ENCODE measurements at regions not wholly inside any gene's neighbourhood (a gene's known extent, or its start where the extent isn't known, plus 50 kb on each side); places are given as distances from the start of the nearest gene placed in this dataset.

GRCh38 chr7:13581097-13581496 is 408.4 kb downstream of the ETV1 start:
- TF ChIP-seq POLR2AphosphoS5 (IDR thresholded peaks at IDR 0.05; ENCODE audit: low read depth, low read length) = no peak
- no peak for TF ChIP-seq TAF1 (IDR thresholded peaks at IDR 0.05; ENCODE audit: borderline replicate concordance, insufficient read depth, low read length)
- no peak for TF ChIP-seq REST (IDR thresholded peaks at IDR 0.05; ENCODE audit: insufficient read depth in 1 of 2, low read depth in 2 of 2, low read length in 2 of 2)
- TF ChIP-seq FOXP2 (optimal IDR thresholded peaks at IDR 0.05; ENCODE audit: borderline replicate concordance, extremely low read depth, extremely low read length, insufficient read depth) = no peak
- no peak for TF ChIP-seq SIN3A (IDR thresholded peaks at IDR 0.05; ENCODE audit: borderline replicate concordance, insufficient read depth, low read length)

- TF ChIP-seq FOXP2 (optimal IDR thresholded peaks at IDR 0.05; ENCODE audit: borderline replicate concordance, extremely low read depth, extremely low read length, insufficient read depth) (no peak), TAF1 (IDR thresholded peaks at IDR 0.05; ENCODE audit: borderline replicate concordance, insufficient read depth, low read length) (no peak), SIN3A (IDR thresholded peaks at IDR 0.05; ENCODE audit: borderline replicate concordance, insufficient read depth, low read length) (no peak), REST (IDR thresholded peaks at IDR 0.05; ENCODE audit: insufficient read depth in 1 of 2, low read depth in 2 of 2, low read length in 2 of 2) (no peak), POLR2AphosphoS5 (IDR thresholded peaks at IDR 0.05; ENCODE audit: low read depth, low read length) (no peak)
Measured at GRCh38 chr7:13593854-13594253, 395.6 kb downstream of the ETV1 start.

GRCh38 chr7:13602036-13602435 is 387.4 kb downstream of the ETV1 start:
- TF ChIP-seq SIN3A (IDR thresholded peaks at IDR 0.05; ENCODE audit: borderline replicate concordance, insufficient read depth, low read length) (no peak), FOXP2 (optimal IDR thresholded peaks at IDR 0.05; ENCODE audit: borderline replicate concordance, extremely low read depth, extremely low read length, insufficient read depth) (no peak), REST (IDR thresholded peaks at IDR 0.05; ENCODE audit: insufficient read depth in 1 of 2, low read depth in 2 of 2, low read length in 2 of 2) (no peak), TAF1 (IDR thresholded peaks at IDR 0.05; ENCODE audit: borderline replicate concordance, insufficient read depth, low read length) (no peak), POLR2AphosphoS5 (IDR thresholded peaks at IDR 0.05; ENCODE audit: low read depth, low read length) (no peak)

- TF ChIP-seq SIN3A (IDR thresholded peaks at IDR 0.05; ENCODE audit: borderline replicate concordance, insufficient read depth, low read length) = no peak
- TF ChIP-seq TAF1 (IDR thresholded peaks at IDR 0.05; ENCODE audit: borderline replicate concordance, insufficient read depth, low read length) = no peak
- TF ChIP-seq FOXP2 (optimal IDR thresholded peaks at IDR 0.05; ENCODE audit: borderline replicate concordance, extremely low read depth, extremely low read length, insufficient read depth) = no peak
- no peak for TF ChIP-seq POLR2AphosphoS5 (IDR thresholded peaks at IDR 0.05; ENCODE audit: low read depth, low read length)
- TF ChIP-seq REST (IDR thresholded peaks at IDR 0.05; ENCODE audit: insufficient read depth in 1 of 2, low read depth in 2 of 2, low read length in 2 of 2) = no peak
Measured at GRCh38 chr7:13603016-13603415, 386.4 kb downstream of the ETV1 start.

- no peak for TF ChIP-seq FOXP2 (optimal IDR thresholded peaks at IDR 0.05; ENCODE audit: borderline replicate concordance, extremely low read depth, extremely low read length, insufficient read depth)
- TF ChIP-seq POLR2AphosphoS5 (IDR thresholded peaks at IDR 0.05; ENCODE audit: low read depth, low read length) = no peak
- no peak for TF ChIP-seq REST (IDR thresholded peaks at IDR 0.05; ENCODE audit: insufficient read depth in 1 of 2, low read depth in 2 of 2, low read length in 2 of 2)
- TF ChIP-seq TAF1 (IDR thresholded peaks at IDR 0.05; ENCODE audit: borderline replicate concordance, insufficient read depth, low read length) = no peak
- no peak for TF ChIP-seq SIN3A (IDR thresholded peaks at IDR 0.05; ENCODE audit: borderline replicate concordance, insufficient read depth, low read length)
Measured at GRCh38 chr7:13603661-13604060, 385.8 kb downstream of the ETV1 start.
